GM18858 (cell line): ENCODE measurements at regions not wholly inside any gene's neighbourhood (a gene's known extent, or its start where the extent isn't known, plus 50 kb on each side); places are given as distances from the start of the nearest gene placed in this dataset.
"Not testable (repeated sequence)": the region's sequence is repeated elsewhere in the genome, so short reads cannot be mapped to it uniquely, and the experiment has no call there.

ENCODE experiments used
- ATAC-seq: cut with Tn5 transposase; IDR thresholded peaks from one replicate; pipeline ENCODE4 v1.9.1; 2021; ENCODE audit not compliant: unreplicated experiment

GRCh38 chr13:50129706-50130122, 114.5 kb downstream of the KCNRG start:
- no peak for ATAC-seq

GRCh38 chr13:50130123-50130946, 115.1 kb downstream of the KCNRG start:
- no peak for ATAC-seq

DNA sequence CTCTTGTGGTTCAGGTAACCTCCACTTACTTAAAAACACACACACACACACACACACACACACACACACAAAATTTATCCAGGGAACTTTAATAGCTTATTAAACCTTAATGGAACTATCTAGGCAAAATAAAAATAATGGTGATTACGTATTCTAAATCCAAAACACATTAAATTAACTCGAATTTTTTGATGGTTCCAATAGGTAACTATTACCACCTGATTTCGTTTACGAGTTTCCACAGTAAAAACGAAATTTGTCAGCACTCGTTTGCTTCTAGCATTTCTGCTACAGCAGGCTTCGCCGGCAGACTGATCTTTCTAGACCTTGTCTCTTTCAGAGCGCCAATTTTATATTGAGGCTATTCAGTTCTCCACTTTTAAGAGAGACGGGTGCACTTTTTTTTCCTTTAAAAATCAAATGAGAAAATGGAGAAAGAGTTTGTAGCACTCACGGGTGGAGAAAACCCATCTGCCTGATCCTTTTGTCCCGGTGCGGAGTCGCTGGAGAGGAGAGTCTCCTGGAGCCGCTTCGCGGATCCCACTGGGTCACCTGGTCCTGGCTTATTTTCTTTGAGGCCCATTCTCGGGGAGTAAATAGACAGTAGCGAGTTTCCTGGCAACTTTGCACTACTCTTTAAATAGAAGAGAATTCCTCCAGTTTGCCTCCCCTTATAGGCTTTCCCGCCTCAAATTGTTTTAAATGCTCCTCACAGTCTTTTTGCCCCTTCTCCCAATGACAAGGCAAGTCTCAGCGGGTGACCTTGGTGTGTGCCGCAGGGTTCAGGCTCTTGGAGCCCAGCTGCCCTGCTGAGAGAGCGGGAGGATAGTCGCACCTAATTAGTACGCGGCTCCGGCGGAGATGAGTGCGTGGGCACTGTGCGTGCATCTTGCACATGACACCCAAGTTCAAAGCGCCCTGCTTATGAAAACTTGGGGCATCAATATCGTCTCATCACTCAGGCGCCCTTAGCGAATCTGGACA, 117.0 kb downstream of the KCNRG start:
- no peak for ATAC-seq

DNA sequence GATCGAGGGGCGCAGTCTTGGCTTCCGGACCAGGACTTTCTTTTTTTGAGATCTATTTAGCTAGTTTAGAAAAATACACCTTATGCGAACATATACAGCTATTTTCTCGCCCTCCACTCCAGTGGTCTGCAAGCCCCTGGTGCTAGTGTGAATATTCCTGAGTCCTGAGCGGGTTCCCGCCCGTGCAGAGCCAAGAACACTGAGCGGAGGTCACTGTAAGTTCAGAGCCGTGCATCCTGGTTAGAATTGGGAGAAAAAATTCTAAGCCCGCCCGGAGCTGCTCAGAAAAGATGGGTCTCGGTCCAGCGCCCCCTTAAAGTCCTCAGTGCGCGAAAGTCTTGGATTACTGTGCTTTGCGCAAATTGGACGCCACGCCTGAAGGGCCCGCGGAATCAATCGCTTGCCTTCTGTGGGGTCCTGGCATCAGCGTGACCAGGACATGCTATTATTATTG, 117.7 kb downstream of the KCNRG start:
- ATAC-seq, result no peak

GRCh38 chr13:50133358-50133953, 118.2 kb downstream of the KCNRG start:
- ATAC-seq, result no peak

- no peak for ATAC-seq
These were observed 121.0 kb downstream of the KCNRG start for GRCh38 chr13:50136226-50136625.

DNA sequence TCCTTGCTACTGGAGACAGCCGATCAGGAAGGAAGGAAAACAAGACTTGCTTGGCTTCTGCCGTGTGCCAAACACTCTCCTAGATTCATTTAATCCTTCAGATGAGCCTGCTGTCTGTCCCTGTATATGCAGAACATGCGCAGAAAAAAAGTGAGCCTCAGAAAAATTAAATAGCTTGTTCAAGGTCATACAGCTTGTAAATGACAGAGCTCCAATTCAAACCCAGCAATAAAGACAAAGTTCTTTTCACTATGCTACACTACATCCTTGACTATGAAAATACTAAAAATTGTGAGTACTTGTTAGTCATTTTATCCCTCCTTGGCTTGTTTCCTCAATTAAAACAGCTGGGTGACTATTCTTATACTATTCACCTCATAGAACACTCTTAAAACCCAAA, 121.4 kb downstream of the KCNRG start:
- no peak for ATAC-seq

GRCh38 chr13:50139435-50139934, 124.2 kb downstream of the KCNRG start:
- ATAC-seq, result not testable (repeated sequence)

- ATAC-seq, result no peak
These were observed 124.9 kb downstream of the KCNRG start for GRCh38 chr13:50140153-50140552.

- ATAC-seq, result no peak
These were observed 125.5 kb downstream of the KCNRG start for GRCh38 chr13:50140581-50141374.

- ATAC-seq, result no peak
These were observed 126.2 kb downstream of the KCNRG start for GRCh38 chr13:50141375-50141975.

DNA sequence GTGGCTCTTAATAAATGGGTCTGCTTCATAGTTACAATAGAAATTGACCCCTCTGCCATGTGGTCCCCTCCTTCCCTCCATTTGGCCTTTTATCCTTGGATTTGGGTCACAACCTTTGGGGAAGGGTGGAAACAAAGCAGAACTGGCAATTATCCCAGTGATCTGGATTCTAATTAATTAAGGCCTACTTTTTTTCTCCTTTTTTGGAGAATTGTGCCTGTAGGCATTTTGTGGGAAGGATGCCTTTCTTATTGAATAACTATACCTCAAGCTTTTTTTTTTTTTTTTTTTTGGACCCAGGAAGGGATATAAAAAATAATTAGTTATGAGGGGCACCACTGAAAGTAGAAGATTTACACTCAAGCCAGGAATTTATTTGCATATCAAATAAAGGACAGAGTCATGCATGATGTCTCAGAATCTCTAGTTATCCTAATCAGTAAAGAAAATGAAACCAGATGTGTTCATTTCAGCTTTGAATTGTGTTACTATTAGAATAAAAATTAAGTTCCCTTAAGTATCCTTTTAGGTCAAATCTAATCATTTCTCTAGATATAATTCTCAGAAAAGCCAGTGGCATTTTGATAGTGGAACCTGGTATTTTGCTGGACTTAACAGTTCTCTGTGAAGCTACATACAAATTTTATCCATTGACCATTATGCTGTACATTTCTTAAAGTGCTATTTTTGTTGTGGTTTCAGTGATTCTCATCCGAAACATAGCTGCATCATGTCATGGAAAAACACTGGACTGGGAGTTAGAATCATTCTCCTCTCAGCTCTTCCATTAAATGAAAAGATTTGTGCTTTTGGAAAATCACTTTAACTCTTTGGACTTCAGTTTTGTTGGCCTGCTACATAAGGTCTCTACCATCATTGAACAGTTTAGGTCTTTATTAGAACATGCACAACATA, 129.3 kb downstream of the KCNRG start:
- ATAC-seq, result no peak

- no peak for ATAC-seq
These were observed 134.0 kb downstream of the KCNRG start for GRCh38 chr13:50149214-50149613.

DNA sequence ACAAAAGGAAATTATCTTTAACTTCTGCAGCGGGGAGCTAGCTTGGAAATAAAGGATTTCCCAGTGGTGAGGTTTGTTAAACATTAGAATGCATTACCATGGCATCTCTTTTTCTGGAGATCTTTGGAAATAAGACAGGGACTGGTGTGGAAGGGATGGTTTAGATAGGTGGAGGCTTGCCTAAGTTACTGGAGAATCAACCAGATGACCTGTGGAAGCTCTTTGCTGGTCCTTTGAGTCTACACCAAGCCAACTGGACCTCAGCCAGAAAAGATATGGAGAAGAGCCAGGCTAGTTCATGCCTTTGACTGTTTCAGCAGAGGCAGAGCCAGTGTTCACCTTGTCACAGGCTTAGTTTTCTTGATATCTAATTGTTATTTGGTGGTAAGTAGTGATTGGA, 134.7 kb downstream of the KCNRG start:
- ATAC-seq, result no peak

- no peak for ATAC-seq
These were observed 137.0 kb downstream of the KCNRG start for GRCh38 chr13:50152224-50152623.

GRCh38 chr13:50152655-50153309, 137.5 kb downstream of the KCNRG start:
- no peak for ATAC-seq

DNA sequence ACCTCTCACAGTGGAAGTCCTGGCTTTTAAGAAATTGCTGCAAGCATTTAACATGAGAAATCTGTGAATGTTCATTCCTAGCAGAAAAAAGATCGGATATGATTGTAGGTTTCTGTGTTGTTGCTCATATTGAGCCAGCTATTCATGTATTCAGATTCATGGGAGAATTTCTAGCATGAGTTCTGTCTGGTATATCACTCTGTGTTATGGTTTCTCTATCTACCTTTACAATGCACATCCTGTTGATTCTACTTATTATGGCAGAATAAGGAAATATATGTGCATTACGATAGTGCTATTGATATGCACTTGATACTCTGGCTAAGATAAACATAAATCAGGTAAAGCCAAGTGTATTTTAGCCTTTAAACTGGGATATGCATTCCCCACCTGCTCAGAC, 138.2 kb downstream of the KCNRG start:
- ATAC-seq, result no peak

DNA sequence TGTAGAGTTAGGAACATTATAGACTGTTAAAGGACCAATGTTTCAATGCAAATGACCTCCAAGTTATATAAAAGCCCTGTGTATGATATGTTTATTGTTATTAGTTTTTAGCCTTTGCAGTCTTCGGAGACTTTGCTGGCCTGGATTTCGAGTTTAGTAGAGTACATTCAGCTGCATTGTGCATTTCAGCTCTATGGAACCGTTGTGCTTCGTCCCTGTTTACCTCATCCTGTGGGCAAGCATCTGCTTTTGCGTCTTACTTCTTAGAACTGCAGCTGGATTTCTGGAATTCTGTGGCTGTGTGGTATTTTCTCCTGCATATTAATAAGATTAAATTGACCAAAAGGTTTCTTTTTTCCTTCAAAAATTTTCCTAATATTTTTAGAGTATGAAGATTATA, 138.6 kb downstream of the KCNRG start:
- ATAC-seq, result no peak
